ENCODE measurements at regions not wholly inside any gene's neighbourhood (a gene's known extent, or its start where the extent isn't known, plus 50 kb on each side); places are given as distances from the start of the nearest gene placed in this dataset.

GRCh38 chr5:133877351-133878235 is 90.8 kb downstream of the C5orf15 start:
- TF ChIP-seq CTCF (IDR thresholded peaks at IDR 0.05) (no peak), POLR2A (IDR thresholded peaks at IDR 0.05) (no peak)

Data from right lobe of liver (tissue), 4 donors.